HG02798 (cell line): ENCODE measurements at regions not wholly inside any gene's neighbourhood (a gene's known extent, or its start where the extent isn't known, plus 50 kb on each side); places are given as distances from the start of the nearest gene placed in this dataset.

Source experiments
- ATAC-seq: cut with Tn5 transposase; IDR thresholded peaks from one replicate; pipeline ENCODE4 v1.9.1; 2021; ENCODE audit warnings: mild to moderate bottlenecking; ENCODE audit not compliant: unreplicated experiment, poor library complexity

DNA sequence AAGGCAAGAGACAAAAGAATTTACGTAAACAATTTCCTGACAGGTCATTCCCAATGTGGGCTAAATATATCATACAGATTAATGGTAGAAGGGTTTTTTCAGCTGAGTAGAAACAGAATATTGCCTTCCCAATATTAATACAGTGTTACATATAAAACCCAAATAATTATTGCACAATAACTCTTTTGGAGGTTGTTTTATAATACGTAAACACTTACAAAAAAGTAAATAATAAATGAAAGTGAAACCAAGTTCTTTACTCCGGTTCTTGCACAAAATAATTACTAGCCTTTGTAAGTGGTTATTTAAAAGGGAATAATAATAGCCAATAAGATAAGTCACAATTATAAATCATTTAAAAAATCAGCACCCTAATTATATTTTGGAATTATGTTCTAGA, 118.6 kb upstream of the SSTR1 start:
- no peak for ATAC-seq

DNA sequence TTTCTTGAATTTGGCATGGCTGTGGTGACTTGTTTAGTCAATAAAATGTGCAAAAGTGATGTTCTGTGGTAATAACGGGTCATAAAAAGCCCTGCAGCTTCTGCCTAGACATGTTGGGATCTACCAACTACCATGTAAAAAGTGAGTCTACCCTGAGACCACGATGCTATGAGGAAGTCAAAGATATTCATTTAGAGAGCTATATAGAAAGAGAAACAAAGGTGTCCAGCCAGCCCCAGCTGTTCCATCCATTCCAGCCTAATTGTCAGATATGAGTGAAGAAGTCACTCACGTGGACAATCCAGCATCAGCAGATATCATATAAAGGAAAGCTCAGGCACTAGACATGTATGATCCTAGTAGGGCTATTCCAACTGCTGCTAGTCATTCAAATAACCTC, 117.2 kb upstream of the SSTR1 start:
- ATAC-seq: no peak

DNA sequence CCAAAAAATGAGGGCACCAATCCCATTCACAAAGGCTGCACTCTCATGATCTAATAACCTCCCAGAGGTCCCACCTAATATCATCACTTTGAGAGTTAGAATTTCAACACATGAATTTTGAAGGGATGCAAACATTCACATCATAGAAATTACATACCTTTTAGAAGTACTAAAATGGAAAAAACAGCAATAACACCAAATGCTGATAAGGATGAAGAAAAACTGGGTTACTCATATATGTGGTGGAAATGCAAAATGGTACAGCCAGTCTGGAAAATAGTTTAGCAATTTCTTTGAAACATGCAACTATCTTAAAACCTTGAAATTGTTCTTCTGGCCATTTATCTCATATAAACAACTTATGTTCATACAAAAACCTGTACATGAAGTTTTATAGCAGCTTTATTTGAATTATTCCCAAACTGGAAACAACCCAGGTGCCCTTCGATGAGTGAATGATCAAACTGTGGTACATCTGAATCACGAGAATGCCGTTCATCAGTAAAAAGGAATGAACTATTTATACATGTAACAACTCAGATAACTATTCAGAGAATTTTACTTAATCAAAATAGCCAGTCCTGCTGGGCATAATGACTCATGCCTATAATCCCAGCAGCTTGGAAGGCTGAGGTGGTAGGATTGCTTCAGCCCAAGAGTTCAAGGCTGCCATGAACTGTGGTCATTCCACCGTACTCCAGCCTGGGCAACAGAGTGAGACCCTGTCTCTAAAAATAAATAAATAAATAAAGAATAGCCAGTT, 109.4 kb upstream of the SSTR1 start:
- ATAC-seq: no peak

DNA sequence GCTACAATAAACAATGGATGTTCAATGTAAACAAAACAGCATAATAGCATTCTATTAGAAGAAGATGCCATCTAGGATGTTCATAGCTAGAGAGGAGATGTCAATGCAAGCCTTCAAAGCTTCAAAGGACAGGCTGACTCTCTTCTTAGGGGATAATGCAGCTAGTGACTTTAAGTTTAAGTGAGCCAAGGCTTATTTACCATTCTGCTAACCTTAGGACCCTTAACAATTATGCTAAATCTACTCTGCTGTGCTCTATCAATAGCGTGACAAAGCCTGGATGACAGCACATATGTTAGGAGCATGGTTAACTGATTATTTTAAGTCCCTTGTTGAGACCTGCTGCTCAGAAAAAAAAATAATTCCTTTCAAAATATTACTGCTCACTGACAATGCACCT, 106.0 kb upstream of the SSTR1 start:
- ATAC-seq: no peak

- no peak for ATAC-seq
Measured at GRCh38 chr14:38103542-38104225, 104.0 kb upstream of the SSTR1 start.

- no peak for ATAC-seq
Measured at GRCh38 chr14:38105106-38105702, 102.5 kb upstream of the SSTR1 start.

DNA sequence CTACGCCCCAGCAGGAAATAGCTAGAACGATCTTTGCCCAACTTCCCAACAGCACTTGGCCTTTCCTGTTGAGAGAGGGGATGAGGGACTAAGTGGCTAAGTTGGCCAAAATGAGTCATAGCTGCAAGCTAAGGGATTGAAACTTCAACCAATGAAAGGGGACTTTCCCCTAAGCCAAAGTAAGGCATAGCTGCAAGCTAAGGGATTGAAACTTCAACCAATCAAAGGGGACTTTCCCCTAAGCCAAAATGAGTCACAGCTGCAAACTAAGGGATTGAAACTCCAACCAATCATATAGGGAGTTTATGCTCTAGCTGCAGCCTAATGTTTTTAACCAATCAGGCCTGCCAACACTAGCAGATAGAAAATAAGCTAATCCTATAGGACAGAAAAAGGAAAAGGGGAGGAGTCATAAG, 100.5 kb upstream of the SSTR1 start:
- ATAC-seq: peak; percentile 68

- no peak for ATAC-seq
Measured at GRCh38 chr14:38108681-38109080, 99.0 kb upstream of the SSTR1 start.

- no peak for ATAC-seq
Measured at GRCh38 chr14:38110258-38110657, 97.4 kb upstream of the SSTR1 start.

DNA sequence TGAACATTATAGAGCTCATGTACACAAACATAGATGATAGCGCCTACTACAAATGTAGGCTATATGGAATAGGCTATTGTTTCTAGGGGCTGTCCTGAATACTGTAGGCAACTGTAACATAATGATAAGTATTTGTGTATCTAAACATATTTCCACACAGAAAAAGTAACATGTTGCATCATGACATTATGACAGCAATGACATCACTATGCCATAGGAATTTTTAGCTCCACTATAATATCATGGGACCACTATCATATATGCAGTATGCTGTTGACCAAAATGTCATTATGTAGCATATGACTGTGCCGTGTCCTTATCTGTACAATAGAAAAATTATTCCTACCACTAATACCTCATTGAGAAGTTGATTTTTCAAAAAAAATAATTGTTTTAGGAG, 96.7 kb upstream of the SSTR1 start:
- ATAC-seq: no peak

- no peak for ATAC-seq
Measured at GRCh38 chr14:38113546-38113945, 94.2 kb upstream of the SSTR1 start.

DNA sequence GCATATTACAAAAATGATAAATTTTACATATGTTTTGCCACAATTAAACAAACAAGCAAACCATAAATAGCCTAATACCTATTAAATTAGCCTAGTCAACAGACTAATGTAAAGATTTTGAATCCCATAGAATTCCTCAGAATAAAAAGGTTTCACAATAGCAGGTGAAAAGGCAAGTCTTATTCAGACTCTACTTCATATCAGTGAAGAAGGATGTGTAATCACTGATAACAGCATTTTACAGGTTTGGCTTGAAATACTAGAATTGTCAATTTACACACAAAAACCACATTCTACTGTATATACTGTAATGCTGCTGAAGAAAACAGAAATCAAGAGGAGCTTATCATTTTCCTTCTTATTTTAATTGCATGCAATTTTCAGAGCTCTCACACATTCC, 90.8 kb upstream of the SSTR1 start:
- ATAC-seq: no peak

DNA sequence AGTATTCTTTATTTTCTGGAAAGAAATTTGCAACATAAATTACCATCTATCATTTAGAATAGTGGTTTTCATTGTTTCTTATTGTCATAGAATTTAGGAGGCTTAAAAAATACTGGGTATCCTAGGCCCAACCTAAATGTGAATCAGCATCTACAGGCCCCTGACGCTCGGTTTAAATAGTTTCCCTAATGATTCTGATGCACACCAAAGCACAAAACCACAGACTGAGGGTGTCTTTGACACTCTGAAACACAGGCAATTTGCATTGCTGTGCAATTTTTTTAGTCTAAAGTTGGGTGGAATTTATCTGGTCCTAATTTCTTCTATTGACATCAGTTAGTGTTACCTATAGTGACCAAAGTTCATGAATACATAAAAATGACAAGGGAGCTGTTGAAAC, 87.6 kb upstream of the SSTR1 start:
- no peak for ATAC-seq

DNA sequence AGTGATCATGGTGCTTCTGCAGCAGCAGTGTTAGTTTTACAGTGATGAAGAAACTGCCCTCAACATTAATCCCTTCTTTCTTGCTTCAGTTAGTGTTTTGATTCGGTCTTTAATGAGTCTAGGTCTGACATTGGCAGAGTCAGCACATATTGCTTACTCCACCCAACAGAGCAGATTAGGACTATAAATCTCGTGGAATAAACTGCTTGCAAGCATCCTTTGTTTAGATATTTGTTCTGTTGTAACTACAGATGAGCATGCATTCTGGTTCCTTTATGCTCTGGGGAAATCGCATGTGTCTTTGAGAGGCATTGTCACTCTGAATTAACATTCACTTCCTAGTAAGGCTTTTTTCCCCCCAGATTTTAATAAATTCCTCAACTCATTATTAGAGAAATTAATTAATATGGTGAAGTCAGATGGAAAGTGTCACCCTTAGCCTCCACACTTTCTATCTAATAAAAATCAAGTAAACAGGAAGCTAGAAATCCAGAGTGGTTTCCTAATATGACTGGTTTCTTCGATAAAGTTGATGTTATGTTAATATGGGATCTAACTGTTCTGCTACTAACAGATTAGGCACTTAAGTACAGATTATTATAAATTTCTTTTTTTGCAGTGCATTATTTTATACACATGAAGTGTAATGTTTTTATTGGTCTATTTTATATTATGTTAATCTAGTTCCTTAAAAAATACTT, 86.2 kb upstream of the SSTR1 start:
- ATAC-seq: no peak

DNA sequence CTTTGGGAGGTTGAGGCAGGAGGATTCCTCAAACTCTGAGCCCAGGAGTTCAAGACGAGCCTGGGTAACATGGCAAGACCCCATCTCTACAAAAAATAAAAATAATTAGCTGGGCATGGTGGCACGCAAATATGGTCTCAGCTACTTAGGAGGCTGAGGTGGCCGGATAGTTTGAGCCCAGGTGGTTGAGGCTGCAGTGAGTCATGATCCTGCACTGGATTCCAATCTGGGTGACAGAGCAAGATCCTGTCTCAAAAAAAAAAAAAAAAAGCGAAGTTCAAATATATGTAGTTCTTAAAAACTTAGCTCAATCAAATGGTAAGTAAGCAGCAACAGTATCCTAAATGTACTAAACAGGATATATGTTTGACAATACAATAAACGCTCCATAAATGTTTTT, 85.5 kb upstream of the SSTR1 start:
- no peak for ATAC-seq

DNA sequence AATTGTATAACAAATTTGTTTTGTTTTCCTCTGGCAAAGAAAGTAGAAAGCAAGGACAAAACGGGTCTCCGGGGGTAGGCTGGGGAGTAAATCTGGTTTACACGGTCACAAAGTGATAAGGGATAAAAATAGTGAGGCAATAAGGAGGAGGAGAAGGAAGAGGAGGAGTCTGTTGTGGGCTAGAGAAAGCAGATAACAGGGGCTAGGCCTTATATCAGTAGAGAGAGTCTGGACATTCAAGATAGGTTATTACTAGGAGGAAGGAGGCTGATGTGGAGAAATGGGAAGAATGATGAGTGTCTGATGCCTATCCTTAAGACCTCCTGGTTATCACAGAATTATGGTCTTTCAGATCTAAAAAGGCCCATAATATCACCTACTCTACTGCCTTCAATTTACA, 83.2 kb upstream of the SSTR1 start:
- no peak for ATAC-seq

DNA sequence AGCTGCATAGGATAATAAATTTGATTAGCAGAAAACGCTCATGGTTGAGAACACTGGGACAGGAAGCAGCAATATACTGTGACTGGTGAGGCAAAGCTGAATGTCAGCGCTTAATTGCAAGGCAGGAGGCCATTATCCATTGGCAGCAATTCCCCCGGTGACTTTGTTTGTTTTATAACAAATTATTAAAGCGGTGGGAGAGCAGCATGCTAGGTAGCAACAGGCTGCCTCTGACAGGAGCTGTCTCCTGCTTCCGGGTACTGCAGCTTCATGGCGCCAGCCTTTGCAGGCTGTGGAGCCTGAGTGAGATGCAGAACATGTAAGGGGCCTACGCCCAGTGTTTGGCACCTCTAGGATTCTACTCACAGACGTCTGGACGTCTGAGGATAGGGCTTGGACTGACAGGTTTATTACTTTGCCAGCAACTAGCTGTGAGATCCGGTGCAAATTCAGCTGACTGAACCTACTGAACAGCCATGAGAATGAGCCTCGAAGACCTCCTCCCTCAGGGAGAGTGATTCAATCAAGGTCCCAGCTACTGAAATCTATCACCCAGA, 82.1 kb upstream of the SSTR1 start:
- no peak for ATAC-seq

DNA sequence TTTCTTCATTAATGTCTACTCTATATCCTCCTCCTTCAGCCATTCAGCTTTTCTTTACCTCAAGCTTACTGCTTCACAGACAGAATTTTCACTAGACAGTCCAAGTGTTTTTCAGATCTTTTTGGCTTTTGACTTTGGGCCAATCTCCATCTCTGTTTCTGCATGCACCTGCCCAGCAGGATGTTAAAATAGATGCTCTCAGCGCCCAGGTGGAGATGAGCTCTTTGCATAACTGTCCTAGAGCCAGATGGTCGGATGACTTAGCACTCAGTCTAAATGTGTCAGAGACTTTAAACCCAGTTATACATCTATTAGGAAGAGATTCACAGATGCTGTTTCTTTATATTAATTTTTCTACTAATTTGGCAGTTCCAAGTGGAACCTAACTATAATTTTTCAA, 80.3 kb upstream of the SSTR1 start:
- no peak for ATAC-seq

DNA sequence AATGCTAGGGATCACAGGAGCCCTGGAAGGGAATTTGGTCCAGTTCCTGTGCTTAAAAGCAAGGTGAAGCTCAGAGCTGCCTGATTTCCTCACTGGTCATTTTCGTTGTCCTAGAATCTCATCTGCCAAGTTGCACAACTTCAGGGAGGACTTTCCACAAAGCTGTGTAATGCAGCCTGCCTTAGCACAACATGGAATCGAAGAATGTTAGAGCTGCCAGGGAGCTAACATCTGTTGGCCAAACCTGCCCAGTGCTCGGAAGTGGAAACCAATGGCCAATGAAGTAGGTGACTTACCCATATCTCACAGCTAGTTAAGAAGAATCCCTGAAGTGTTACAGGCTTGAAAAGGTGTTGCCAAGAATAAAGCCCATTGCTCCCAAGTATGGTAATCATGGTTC, 79.9 kb upstream of the SSTR1 start:
- ATAC-seq: no peak

DNA sequence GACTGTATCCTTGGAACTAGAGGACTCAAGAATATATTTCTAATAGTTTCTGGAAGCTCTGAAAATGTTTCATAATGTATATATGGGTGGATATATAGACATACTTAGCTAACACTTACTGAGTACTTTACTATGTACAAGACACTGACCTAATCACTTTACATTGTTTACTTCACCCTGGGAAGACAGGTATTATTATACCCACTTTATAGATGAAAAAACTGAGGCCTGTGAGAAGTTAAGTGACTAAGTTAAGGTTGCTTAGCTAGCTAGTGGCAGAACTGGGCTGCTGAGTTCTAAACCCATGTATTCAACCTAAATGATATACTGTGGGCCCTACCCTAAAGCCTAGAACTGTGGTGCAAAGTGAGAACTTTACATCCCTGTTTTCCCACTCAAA, 79.1 kb upstream of the SSTR1 start:
- no peak for ATAC-seq

GRCh38 chr14:38129192-38129591, 78.5 kb upstream of the SSTR1 start:
- ATAC-seq: no peak
